ENCODE measurements at regions not wholly inside any gene's neighbourhood (a gene's known extent, or its start where the extent isn't known, plus 50 kb on each side); places are given as distances from the start of the nearest gene placed in this dataset.

DNA sequence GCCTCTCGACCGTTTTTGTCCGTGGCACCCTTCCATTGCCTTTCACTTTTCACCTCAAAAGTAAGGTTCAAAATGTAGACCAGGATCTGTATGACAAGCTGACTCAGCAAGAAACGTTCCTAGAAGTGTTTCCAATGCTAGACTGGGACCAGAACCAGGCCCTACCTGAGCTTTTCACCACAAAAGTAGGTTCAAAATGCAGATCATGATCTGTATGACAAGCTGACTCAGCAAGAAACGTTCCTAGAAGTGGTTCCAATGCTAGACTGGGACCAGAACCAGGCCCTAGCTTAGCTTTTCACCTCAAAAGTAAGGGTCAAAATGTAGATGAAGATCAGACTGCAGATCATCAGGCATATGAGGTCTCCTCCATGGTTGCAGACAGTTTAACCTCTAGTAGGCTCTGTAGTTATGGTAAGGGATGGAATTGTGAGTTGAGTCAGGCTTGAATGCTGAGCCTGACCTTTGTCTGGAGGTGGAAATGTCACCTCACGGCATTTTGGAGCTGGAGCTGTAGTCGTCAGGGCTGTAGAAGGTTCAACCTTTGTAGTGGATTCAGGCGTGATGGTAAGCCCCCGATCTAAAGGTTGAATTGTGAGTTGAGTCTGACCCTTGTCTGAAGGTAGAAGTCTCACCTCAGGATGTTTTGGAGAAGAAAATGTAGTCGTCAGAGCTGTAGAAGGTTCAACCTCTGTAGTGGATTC lies 50.2 kb upstream of the TMEM97 start:
- DNase-seq (no peak), ATAC-seq (no peak)
- TF ChIP-seq, protein P1, sequence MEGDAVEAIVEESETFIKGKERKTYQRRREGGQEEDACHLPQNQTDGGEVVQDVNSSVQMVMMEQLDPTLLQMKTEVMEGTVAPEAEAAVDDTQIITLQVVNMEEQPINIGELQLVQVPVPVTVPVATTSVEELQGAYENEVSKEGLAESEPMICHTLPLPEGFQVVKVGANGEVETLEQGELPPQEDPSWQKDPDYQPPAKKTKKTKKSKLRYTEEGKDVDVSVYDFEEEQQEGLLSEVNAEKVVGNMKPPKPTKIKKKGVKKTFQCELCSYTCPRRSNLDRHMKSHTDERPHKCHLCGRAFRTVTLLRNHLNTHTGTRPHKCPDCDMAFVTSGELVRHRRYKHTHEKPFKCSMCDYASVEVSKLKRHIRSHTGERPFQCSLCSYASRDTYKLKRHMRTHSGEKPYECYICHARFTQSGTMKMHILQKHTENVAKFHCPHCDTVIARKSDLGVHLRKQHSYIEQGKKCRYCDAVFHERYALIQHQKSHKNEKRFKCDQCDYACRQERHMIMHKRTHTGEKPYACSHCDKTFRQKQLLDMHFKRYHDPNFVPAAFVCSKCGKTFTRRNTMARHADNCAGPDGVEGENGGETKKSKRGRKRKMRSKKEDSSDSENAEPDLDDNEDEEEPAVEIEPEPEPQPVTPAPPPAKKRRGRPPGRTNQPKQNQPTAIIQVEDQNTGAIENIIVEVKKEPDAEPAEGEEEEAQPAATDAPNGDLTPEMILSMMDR (IDR thresholded peaks at IDR 0.05) = no peak
- H3K27me3 ChIP-seq (ENCODE audit: insufficient read depth in 3 of 3, low read length in 2 of 3) = no peaks in the 10 kb centered on the region
- H3K36me3 ChIP-seq (ENCODE audit: insufficient read depth in 1 of 2, low read depth in 1 of 2) = no peaks in the 10 kb centered on the region
- H3K27ac ChIP-seq = no peak overlapping the region
- 74 to 81% (median 78%) methylated on average over 10 of the region's 10 CpGs for WGBS, 3 donors
- no peaks in the 10 kb centered on the region for H3K4me1 ChIP-seq
- H3K9me3 ChIP-seq = no peaks in the 10 kb centered on the region
- intact Hi-C loops (cut with DNase I) = no loop called here
- no peak overlapping the region for H3K4me3 ChIP-seq

Measured in psoas muscle (tissue), 7 donors.